ENCODE measurements at regions not wholly inside any gene's neighbourhood (a gene's known extent, or its start where the extent isn't known, plus 50 kb on each side); places are given as distances from the start of the nearest gene placed in this dataset.

DNA sequence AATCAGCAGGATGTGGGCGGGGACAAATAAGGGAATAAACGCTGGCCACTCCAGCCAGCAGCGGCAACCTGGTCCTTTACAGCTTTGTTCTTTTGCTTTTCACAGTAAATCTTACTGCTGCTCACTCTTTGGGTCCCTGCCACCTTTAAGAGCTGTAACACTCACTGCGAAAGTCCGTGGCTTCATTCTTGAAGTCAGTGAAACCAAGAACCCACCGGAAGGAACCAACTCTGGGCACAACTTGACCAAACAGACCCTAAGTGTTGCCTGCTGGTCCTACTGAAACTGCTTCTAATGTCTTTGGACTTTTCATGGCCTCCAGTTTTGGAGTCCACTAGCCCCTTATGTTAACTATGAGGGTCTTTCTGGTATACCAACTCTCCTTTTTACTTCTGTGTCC lies 566.2 kb upstream of the IGFBP7 start:
- Histone ChIP-seq H3K9me3 (ENCODE audit: control insufficient read depth, insufficient read depth, low read depth, low read length) (no peaks in the 10 kb centered on the region), H3K4me1 (ENCODE audit: control insufficient read depth, insufficient read depth, low read length) (no peaks in the 10 kb centered on the region), H3K27ac (ENCODE audit: extremely low read depth, low read depth, low read length) (no peak overlapping the region), H3K36me3 (ENCODE audit: control insufficient read depth in 2 of 2, insufficient read depth in 1 of 2, low read length in 2 of 2) (no peaks in the 10 kb centered on the region), H3K4me3 (ENCODE audit: low read depth, low read length) (no peak overlapping the region)
- ChIA-PET POLR2A (no interaction called here), CTCF (no interaction called here)
- no peak for TF ChIP-seq ZNF311 (tag by site-specific recombination; IDR thresholded peaks at IDR 0.05; ENCODE audit: borderline replicate concordance)
- TF ChIP-seq GLIS2 (tag by site-specific recombination; IDR thresholded peaks at IDR 0.05): no peak
- TF ChIP-seq, protein P1, sequence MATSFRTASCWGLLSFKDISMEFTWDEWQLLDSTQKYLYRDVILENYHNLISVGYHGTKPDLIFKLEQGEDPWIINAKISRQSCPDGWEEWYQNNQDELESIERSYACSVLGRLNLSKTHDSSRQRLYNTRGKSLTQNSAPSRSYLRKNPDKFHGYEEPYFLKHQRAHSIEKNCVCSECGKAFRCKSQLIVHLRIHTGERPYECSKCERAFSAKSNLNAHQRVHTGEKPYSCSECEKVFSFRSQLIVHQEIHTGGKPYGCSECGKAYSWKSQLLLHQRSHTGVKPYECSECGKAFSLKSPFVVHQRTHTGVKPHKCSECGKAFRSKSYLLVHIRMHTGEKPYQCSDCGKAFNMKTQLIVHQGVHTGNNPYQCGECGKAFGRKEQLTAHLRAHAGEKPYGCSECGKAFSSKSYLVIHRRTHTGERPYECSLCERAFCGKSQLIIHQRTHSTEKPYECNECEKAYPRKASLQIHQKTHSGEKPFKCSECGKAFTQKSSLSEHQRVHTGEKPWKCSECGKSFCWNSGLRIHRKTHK (tag by site-specific recombination; IDR thresholded peaks at IDR 0.05): no peak
- no peak for TF ChIP-seq SP2 (tag by site-specific recombination; IDR thresholded peaks at IDR 0.05)
- no peak for TF ChIP-seq ZNF10 (tag by site-specific recombination; IDR thresholded peaks at IDR 0.05)
- TF ChIP-seq ZNF416 (tag by site-specific recombination; IDR thresholded peaks at IDR 0.05): no peak
- TF ChIP-seq GFI1B (tag by site-specific recombination; IDR thresholded peaks at IDR 0.05): no peak
- TF ChIP-seq ZBTB21 (tag by site-specific recombination; IDR thresholded peaks at IDR 0.05): no peak
- no peak for TF ChIP-seq ZNF223 (tag by site-specific recombination; IDR thresholded peaks at IDR 0.05)
- TF ChIP-seq ZBTB1 (tag by site-specific recombination; IDR thresholded peaks at IDR 0.05): no peak
- TF ChIP-seq ZNF670 (tag by site-specific recombination; IDR thresholded peaks at IDR 0.05; ENCODE audit: low read depth): no peak
- TF ChIP-seq ZFP69B (tag by site-specific recombination; IDR thresholded peaks at IDR 0.05): no peak
- TF ChIP-seq, protein P2, sequence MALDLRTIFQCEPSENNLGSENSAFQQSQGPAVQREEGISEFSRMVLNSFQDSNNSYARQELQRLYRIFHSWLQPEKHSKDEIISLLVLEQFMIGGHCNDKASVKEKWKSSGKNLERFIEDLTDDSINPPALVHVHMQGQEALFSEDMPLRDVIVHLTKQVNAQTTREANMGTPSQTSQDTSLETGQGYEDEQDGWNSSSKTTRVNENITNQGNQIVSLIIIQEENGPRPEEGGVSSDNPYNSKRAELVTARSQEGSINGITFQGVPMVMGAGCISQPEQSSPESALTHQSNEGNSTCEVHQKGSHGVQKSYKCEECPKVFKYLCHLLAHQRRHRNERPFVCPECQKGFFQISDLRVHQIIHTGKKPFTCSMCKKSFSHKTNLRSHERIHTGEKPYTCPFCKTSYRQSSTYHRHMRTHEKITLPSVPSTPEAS (tag by site-specific recombination; IDR thresholded peaks at IDR 0.05): no peak
- no peak for TF ChIP-seq ZBTB17 (tag by site-specific recombination; IDR thresholded peaks at IDR 0.05)
- no peak for TF ChIP-seq HOXD13 (CRISPR knock-in tag; IDR thresholded peaks at IDR 0.05; ENCODE audit: borderline replicate concordance)
- TF ChIP-seq, protein P3, sequence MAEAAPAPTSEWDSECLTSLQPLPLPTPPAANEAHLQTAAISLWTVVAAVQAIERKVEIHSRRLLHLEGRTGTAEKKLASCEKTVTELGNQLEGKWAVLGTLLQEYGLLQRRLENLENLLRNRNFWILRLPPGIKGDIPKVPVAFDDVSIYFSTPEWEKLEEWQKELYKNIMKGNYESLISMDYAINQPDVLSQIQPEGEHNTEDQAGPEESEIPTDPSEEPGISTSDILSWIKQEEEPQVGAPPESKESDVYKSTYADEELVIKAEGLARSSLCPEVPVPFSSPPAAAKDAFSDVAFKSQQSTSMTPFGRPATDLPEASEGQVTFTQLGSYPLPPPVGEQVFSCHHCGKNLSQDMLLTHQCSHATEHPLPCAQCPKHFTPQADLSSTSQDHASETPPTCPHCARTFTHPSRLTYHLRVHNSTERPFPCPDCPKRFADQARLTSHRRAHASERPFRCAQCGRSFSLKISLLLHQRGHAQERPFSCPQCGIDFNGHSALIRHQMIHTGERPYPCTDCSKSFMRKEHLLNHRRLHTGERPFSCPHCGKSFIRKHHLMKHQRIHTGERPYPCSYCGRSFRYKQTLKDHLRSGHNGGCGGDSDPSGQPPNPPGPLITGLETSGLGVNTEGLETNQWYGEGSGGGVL (tag by site-specific recombination; IDR thresholded peaks at IDR 0.05): no peak
- no peak for TF ChIP-seq ZNF785 (tag by site-specific recombination; IDR thresholded peaks at IDR 0.05)
- TF ChIP-seq ZNF501 (tag by site-specific recombination; IDR thresholded peaks at IDR 0.05): no peak

DNA sequence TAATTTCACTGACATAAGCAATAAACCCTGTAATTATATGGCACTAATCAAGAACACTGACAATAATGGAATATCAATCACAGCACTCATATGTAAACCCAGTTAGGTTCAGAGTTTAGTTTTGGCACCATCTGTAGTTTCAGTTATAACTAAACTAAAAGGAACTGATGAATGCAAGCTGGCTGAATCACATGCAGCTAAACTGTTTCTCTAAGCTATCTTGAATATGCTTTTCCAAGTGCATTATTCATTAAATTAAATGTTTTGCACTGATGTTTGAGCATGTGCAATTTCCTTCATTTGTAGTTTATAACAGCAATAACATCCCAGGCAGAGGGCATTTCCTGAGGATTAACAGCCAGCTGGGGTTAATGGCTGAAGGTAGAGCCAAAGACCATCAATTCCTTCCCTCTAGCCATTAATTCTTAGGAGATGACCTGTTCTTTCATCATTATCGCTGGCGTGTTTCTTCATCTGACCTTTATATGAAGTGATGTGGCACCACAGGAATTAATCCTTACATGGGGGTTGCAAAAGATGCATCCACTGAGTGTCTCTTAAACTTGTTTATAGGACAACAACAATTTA lies 562.8 kb upstream of the IGFBP7 start:
- ChIA-PET CTCF (no interaction called here), POLR2A (no interaction called here)
- H3K9me3 ChIP-seq (ENCODE audit: control insufficient read depth, insufficient read depth, low read depth, low read length): no peaks in the 10 kb centered on the region
- no peaks in the 10 kb centered on the region for H3K36me3 ChIP-seq (ENCODE audit: control insufficient read depth in 2 of 2, insufficient read depth in 1 of 2, low read length in 2 of 2)
- no peak overlapping the region for H3K27ac ChIP-seq (ENCODE audit: extremely low read depth, low read depth, low read length)
- no peak overlapping the region for H3K4me3 ChIP-seq (ENCODE audit: low read depth, low read length)
- H3K4me1 ChIP-seq (ENCODE audit: control insufficient read depth, insufficient read depth, low read length): no peaks in the 10 kb centered on the region
- TF ChIP-seq ZNF140 (tag by site-specific recombination; IDR thresholded peaks at IDR 0.05) (no peak), KLF16 (tag by site-specific recombination; IDR thresholded peaks at IDR 0.05) (no peak), ZNF621 (tag by site-specific recombination; IDR thresholded peaks at IDR 0.05) (no peak), ZNF843 (tag by site-specific recombination; IDR thresholded peaks at IDR 0.05) (no peak), ZNF16 (tag by site-specific recombination; IDR thresholded peaks at IDR 0.05; ENCODE audit: low read depth) (no peak), SALL2 (tag by site-specific recombination; IDR thresholded peaks at IDR 0.05; ENCODE audit: borderline replicate concordance) (no peak)
- TF ChIP-seq, protein P4, sequence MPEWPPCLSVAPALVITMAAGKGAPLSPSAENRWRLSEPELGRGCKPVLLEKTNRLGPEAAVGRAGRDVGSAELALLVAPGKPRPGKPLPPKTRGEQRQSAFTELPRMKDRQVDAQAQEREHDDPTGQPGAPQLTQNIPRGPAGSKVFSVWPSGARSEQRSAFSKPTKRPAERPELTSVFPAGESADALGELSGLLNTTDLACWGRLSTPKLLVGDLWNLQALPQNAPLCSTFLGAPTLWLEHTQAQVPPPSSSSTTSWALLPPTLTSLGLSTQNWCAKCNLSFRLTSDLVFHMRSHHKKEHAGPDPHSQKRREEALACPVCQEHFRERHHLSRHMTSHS (tag by site-specific recombination; IDR thresholded peaks at IDR 0.05): no peak
